GM21447 (cell line): ENCODE measurements at regions not wholly inside any gene's neighbourhood (a gene's known extent, or its start where the extent isn't known, plus 50 kb on each side); places are given as distances from the start of the nearest gene placed in this dataset.

Experiments used
- ATAC-seq: cut with Tn5 transposase; IDR thresholded peaks from one replicate; pipeline ENCODE4 v1.9.1; 2021; ENCODE audit not compliant: unreplicated experiment

DNA sequence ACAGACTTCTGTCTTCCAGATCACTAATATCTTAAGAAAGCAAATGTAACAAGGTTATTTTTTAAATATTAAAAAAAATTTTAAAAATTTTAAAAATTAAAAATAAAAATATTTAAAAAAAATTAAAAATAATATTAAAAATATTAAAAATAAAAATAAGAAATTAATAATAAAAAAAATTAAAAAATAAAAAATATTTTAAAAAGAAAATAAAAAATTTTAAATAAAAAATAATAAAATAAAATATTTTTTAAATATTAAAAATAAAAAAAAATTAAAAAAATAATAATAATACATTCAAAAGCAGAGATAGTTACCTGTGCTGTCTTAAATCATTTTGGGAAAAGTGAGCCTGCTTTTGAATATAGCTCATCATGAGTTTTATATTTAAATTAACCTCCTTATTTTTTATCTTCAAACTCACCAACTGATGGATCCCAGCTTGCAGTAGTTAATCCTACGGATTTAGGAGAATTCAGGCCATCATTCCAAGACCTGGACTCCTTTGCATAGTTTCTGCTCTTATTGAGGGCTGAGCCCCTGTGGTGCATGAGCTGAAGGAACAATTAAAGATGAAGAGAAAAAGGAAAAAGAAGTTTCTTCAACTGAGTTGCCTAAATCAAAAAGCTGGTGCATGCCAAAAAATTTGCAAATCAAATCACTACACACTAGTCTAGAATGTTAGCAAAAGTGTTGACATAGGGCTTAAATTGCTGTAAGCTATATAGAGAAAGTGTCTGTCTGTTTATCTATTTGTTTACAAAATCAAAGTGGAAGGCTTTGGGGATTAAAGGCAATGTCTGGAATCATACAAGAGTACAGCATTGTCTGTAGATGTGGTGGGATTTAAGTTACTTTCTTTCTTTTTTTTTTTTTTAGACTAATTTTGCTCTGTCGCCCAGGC, 50.5 kb upstream of the ZNF438 start:
- ATAC-seq, result no peak

DNA sequence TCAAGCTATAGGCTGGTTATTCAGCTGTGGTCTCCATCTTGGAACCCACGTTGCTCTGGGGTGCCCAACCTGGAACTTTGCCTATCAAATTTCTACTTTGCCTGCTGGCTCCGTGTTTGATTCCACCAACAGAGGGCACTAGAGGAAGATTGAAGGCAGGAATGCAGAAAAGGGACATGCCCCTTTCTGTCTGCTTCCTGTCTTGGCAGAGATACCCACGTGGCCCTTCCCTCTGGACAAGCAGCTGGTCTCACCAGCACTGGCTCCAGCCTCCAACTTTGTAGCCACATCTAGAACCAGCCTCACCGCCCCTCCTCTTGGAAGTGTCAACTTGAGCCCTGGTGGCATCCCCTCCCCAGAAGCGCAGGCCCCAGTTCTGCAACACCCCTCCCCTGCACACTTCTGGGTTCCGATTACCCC, 52.1 kb upstream of the ZNF438 start:
- ATAC-seq, result no peak

DNA sequence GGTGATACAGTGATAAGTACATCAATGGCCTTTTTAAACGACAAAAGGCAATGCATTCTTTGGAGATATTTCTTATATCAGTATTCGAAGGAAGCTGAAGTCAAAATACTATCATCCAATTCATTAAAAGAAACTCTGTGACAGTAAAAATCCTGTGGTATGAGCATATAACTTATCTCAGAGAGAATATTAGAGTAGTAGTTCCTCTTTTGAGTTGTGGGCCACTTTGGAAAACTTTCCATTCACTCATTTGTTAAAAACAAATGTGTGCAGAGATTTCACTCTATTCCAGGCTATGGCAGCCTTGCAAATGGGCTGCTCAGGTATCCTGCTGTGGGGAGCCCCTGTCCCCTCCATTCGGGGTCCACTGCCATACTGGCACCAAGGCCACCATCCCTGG, 55.3 kb upstream of the ZNF438 start:
- ATAC-seq, result no peak

DNA sequence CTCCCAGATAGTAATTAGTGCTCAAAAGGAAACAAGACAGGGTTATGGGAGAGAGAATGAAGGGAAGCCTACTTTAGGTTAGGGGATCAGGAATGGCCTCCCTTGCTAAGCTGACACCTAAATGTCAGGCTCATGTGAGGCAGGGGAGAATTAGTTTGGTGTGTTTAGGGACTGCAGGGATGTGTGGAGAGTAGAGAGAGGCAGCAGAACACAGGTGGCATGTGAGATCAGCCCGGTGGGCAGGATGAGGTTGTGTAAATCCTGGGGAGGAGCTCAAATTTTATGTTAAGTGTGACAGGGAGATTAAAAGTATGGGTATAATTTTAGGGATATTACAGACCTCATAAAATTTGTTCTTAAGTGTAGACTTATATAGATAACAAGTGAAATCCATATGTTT, 56.2 kb upstream of the ZNF438 start:
- no peak for ATAC-seq

DNA sequence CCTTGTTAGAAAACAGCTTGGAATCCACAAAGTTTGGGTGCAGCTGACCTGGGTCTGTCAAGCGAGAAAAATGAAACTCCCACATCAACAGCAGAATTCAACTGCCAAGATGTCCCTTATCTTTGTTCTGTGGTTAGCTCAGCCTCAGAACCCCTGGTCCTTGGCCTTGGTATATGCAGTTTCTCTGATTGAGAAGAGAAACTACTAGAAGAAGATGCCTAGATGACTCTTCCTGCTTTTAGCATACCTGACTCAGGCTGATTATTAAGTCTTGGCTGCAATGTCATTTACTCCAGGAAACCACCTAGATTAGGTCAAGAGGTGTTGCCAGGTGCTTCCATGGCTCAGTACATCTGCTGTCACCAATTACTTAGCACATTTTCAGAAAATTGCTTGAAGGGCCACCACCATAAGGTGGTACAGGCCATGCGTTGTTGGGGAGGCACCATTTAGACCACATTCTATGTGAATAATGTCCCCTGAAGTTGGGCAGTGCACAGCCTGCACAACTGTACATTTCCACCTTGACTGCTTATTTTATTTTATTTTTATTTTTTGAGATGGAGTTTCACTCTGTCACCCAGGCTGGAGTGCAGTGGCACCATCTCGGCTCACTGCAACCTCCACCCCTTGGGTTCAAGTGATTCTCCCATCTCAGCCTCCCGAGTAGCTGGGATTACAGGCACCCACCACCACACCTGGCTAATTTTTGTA, 59.4 kb upstream of the ZNF438 start:
- ATAC-seq, result no peak

DNA sequence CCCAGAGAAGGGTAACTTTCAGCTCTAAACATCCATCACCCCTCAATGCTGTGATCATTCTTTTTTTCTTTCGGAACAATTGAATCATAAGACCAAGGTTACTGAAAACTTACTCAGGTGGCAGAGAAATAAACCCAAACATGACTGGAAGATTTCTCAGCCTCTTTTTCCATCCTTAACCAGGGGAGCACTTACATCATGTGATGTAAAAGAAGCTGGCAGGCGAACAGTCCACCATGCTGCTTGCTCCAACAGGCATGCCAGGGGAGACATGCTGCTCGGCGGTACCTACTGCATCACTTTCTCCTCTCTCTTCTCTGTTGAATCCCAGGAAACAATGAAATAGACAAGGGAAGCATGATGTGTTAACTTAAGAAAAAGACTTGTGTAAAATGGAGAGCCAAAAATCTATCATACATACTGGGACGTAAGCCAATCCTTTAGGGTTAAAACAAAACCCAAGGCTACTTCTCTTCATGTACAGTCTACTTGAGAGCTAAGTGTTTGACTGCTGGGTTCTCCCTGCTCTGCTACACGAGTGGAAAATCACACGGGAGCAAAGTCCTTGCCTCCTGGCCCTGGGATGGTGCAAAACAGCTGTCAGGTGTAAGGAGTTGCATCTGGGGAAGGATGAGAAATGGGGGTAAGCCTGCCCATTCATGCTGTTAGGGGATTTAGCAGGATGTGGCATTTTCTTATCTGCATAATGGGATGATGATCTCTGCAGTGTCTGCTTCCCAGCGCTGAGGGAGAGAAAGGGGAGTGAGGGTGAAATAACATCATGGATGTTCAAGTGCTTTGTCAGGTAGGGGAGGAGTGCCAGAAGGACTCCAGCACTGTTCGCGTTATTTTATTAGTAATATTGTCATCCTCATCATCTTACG, 64.3 kb upstream of the ZNF438 start:
- ATAC-seq, result no peak

DNA sequence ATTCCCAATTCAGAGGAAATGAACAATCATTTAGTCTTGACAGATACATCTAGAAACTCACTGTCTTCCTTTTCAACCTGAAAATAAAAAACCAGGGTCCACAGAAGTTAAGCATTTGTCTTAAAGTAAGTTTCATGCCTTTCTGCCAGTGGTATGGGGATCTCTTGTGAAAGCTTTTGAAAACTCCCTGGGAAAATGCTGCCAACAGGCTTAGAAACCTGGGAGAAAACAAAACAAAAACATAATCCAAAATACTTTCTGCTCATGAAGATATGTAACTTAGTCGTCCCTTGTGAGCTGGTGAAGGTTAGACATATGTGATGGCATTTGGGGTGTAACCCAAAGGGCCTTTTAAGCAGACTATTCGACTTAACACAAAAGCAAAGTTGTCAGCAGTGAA, 66.4 kb upstream of the ZNF438 start:
- ATAC-seq, result no peak

DNA sequence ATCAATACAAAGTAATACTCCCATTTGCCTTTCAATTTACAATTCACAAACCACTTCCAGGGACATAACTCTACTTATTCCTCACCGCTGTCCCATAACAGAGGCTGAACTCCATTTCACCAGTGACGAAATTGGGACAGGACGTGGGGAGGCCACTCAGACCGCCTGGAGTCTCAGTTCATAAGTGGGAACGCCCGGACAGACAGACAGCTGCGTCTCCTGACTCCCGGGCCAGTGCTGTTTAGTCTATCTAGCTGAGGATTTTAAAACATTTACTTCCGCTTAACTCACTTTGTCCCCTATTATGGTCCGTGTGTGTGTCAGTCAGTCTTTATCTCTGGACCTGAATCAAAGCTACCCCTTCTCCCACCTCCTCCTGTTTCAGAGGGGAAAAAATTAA, 67.4 kb upstream of the ZNF438 start:
- ATAC-seq, result no peak

DNA sequence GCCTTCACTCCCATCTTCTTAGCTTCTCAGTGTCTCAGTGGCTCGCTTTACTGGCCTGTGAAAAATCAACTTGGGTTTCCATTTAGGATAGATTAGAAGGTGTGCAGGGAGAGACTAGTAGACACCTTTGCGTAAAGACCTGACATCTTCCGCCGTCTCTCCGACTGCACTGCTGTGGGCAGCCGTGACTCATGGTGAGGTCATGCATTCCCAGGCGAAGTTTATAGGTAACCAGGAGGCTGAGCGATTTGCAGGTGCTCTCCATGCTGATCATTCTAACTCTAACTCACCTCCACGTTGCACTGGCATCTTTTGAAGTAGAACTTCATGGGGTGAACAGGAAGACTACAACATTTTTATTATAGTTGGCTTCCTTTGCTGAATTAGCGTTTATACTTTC, 68.0 kb upstream of the ZNF438 start:
- no peak for ATAC-seq

DNA sequence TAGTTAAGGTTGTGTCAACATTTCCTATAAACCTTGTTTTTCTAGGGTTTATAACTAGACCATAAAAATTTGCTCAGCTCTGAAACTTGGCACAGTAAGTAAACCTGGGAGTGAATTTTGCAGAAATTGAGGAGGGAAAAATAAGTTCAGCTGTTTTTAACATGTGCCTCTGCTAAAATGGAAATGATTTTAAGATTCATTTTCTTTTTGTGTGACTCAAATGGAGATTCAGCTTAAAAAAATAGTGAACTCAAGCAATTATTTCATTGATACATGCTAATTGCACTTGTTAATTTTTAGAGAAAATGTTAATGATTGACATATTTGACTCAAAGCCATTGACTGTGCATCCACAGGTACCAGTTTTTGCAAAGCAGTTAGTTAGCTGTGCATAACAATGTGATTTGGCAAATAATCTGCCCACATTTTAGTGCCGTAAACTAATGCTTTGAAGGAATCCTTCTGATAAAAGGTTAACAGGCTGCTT, 68.5 kb upstream of the ZNF438 start:
- ATAC-seq, result no peak

DNA sequence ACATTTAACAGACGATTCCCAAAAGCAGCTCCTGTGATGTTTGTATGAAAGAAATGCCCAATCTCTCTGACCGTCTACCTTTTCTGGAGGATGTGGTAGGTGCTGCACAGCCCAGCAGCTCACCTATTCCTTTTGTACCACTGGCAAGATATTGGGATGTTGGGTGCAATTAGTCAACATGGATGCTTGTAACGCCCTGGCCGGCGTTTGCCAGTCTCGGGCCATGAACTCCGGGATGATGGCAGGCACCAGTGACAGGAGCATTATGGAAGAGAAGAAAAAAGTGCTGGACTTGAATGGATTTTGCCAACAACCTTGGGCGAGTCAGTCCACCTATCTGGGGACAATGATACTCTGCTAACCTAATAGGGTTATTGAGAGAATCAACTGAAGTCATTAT, 69.0 kb upstream of the ZNF438 start:
- no peak for ATAC-seq

DNA sequence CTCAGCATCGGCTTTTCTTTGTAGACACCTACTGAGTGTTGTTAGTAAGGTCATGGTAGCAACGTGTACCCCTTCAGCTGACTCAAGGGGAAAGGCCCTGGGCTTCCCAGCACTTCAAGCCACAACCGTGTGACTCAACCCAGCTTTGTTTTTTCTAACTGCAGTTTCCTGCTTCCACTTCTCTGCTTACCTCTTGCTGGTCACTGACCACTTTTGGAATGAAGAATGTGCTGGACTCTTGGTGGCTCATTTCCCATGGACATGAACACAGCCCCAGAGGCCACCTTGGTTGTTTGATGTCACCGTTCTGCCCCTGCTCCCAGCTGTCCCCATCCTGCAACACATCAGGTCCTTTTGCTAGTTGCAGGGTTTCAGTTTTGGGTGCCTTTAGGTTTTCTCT, 69.5 kb upstream of the ZNF438 start:
- peak; percentile 86 for ATAC-seq

DNA sequence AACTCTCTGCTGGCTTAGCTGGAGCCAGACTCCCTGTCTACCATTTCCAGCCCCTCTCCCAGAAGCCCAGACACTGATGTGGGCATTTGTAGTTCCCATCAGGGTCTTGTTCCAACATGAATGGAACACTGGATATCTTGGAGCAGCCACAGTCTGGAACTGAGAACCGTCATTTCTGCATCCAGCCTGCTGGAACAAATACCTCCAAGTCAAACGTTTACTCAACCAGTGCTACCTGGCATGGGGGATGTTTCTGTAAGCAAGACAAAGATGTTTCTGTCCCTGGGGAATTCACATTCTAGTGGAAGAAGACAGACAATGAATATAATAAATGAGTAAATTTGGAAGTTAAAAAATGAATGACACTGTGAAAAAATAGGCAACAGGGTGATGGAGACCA, 70.8 kb upstream of the ZNF438 start:
- ATAC-seq, result no peak

DNA sequence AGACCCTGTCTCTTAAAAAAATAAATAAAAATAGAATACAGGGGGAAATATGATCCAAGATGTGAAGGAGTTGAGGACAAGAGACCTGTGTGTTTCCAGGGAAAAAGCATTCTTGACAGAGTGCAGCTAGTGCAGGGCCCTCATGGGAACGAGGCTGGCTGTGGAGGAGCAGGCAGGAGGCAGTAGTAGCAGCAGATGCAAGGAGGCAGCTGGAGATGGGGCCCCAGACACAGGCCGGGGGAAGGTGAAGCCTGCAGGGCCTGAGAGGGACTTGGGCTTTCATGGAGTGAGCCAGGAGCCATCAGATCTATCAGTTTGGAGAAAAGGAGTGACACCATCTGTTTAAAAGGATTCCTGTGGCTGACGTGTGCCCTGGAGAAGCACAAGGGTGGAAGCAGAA, 71.4 kb upstream of the ZNF438 start:
- no peak for ATAC-seq

DNA sequence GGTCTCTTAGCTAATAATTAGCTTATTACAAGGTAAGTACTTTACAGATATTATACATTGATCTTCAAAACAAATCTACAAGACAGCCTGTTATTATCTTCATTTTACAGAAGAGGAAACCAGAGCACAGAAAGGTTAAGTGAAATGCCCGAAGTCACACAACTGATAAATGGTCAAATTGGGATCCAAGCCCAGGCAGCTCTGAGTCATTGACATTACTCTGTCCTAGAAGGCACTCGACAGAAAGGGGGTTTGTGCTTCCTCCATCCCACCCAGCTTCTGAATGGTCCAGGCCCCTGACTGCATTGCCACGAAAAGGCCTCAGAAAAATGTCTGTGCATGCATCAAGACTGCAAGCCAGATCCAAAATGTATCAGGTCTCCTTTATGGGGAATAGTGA, 81.3 kb upstream of the ZNF438 start:
- ATAC-seq, result no peak

DNA sequence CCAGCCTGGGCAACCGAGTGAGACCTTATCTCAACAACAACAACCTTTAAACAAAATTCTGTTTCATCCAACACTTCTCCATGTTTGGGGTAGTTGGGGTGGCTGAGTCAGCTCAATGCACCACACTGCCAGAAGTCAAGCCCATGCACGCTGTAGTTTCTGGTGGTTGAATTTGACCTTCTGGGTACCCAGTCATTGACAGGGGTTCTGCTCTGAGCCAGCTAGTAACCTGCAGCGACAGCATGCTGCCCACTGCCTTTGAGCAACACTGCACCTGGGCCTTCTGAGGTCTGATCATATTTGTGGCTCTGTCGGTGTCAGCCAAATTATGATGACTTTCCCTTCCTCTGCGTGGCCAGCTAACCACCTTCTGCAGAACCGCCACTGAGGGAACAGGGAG, 84.6 kb upstream of the ZNF438 start:
- no peak for ATAC-seq

DNA sequence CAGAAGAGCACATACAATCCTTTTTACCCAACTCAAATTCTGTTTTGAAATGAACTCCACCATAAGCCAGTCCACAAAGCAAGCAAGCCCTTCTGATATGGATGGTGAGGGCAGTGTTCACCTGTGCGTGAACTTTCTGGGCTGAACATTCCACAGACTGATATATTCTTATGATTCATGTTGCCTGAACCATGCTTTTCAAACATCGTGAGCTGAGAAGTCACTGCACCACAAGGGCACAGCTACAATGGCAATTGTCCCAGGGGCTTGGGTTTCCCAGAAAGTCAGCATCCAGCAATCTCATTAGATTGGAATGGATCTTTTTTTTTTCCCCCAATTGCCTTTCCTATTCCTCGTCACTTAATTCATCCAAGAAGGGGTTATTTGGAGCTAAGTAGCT, 86.9 kb upstream of the ZNF438 start:
- ATAC-seq, result no peak

DNA sequence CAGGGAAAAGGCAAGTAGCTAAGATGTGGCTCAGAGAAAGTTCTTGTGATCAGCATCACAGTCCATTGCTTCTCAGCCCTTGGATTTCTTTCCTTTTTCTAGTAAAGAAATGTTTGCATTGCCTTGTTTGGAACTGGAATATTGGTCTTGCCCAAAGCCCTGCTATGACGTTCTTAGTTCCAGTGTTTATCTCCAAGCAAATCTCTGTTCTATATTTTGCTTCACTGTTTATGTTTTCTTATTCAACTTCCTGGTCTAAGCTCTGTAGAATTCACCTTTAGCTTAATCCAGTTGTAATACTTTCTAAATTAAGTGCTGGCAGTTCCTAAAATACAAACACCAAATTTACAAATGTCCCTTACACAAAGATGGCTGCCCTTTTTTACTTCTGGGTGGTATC, 88.7 kb upstream of the ZNF438 start:
- ATAC-seq, result no peak

DNA sequence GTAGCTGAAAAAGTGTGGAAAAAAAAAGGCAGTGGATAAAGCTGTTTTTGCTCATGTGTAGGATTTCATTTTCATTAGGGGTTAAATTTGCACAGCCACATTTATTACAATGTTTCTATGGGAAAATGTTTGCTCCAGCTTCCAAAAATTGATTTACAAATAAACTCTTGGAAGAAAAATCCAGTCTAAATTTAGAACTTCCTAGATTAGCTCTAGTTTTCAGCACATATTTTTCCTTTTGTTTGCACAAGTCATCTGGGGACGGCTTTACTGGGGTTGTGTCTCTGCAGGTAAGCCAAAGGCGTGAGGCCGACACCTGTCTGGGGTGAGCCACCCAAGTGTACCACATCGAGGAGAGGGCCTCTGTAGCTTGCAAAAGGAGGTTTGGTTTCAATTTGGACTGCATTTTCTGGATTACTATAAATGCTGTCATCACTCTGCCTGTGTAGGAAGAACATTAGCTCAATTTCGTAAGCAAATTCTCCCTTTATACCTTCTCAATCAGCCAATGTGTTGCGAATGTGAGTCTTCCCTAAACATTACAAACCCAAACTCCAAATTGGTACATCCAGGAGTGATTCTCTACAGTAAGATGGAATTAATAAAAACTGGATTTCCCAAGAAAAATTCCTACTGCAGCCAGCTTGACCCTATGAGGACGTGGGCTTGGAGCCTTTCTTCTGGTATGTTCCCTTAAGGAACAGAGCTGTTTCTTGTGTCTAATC, 89.5 kb upstream of the ZNF438 start:
- ATAC-seq, result no peak

DNA sequence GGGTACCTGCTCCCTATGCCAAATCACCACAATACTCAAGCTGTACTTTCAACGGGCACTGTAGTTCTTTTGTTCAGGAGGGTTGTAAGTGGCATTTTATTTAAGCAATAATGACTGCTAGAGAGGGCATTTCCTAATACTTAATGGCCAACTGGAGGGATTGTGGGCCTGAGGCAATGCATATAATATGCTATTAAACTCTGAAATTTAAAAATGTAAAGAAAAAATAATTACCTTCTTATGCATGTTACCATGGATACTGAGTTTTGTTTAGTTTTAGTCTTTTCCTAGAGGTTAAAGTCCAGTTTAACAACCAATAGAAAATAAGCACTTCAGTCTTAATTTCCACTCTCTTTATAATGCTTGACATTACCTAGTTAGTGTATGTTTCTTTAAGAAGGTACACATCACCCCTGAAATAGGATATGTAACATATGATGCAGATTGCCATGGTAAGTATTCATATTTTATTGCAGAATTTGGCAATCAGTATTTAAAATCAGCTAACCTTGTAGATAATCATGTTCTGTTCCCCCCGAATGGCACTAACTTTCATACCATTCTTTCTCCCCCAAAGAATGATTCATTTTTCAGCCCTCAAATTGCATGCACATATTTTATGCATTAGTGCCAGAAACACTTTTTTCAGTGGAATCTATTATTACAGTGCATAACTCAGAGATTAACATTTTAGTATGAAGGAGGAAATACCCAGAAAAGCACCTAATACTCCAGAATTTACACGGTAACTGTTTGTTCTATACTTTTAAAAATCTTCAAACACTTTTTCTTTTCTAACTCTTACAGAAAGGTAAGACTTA, 90.3 kb upstream of the ZNF438 start:
- ATAC-seq, result no peak
